G401 (cell line): ENCODE measurements at regions not wholly inside any gene's neighbourhood (a gene's known extent, or its start where the extent isn't known, plus 50 kb on each side); places are given as distances from the start of the nearest gene placed in this dataset.
"Not testable (repeated sequence)": the region's sequence is repeated elsewhere in the genome, so short reads cannot be mapped to it uniquely, and the experiment has no call there.

Experiments
- DNase-seq: peaks from one replicate; pipeline ENCODE4 v3.0.0-alpha.2; 2015; ENCODE audit warnings: low spot score
- in situ Hi-C: cut with HindIII; loops from 2 replicates; pipeline ENCODE4 v1.10.0; 2016; ENCODE audit warnings: low sequenced_read_pairs, mixed read lengths

GRCh38 chr5:84885485-84886258 lies 501.0 kb upstream of the EDIL3 start:
- in situ Hi-C loops, result no loop called here
- peak; percentile 24 for DNase-seq

GRCh38 chr5:84881737-84882136 lies 497.1 kb upstream of the EDIL3 start:
- DNase-seq, result no peak
- in situ Hi-C loops, result no loop called here

- DNase-seq, result no peak
- in situ Hi-C loops, result no loop called here
Observed at GRCh38 chr5:84874196-84874595, 489.5 kb upstream of the EDIL3 start.

- in situ Hi-C loops, result no loop called here
- no peak for DNase-seq
Observed at GRCh38 chr5:84872768-84873167, 488.1 kb upstream of the EDIL3 start.

- in situ Hi-C loops, result no loop called here
- DNase-seq, result no peak
Observed at GRCh38 chr5:84870369-84870768, 485.7 kb upstream of the EDIL3 start.

GRCh38 chr5:84869675-84870074 lies 485.0 kb upstream of the EDIL3 start:
- DNase-seq, result no peak
- in situ Hi-C loops, result no loop called here

GRCh38 chr5:84863936-84864335 lies 479.3 kb upstream of the EDIL3 start:
- DNase-seq, in situ Hi-C loops: not testable (repeated sequence)

GRCh38 chr5:84863020-84863419 lies 478.3 kb upstream of the EDIL3 start:
- in situ Hi-C loops, result no loop called here
- no peak for DNase-seq

GRCh38 chr5:84862132-84862531 lies 477.5 kb upstream of the EDIL3 start:
- in situ Hi-C loops, result no loop called here
- no peak for DNase-seq

GRCh38 chr5:84861306-84861705 lies 476.6 kb upstream of the EDIL3 start:
- in situ Hi-C loops, result no loop called here

GRCh38 chr5:84859056-84859455 lies 474.4 kb upstream of the EDIL3 start:
- no peak for DNase-seq
- in situ Hi-C loops, result no loop called here

More at GRCh38 chr5:84861306-84861705, 476.6 kb upstream of the EDIL3 start:
- no peak for DNase-seq

- DNase-seq, result no peak
- in situ Hi-C loops, result no loop called here
Observed at GRCh38 chr5:84831701-84832100, 447.0 kb upstream of the EDIL3 start.

GRCh38 chr5:84830265-84830664 lies 445.6 kb upstream of the EDIL3 start:
- no peak for DNase-seq
- in situ Hi-C loops, result no loop called here

GRCh38 chr5:84825606-84826005 lies 440.9 kb upstream of the EDIL3 start:
- in situ Hi-C loops, result no loop called here
- DNase-seq, result no peak

GRCh38 chr5:84821924-84822323 lies 437.2 kb upstream of the EDIL3 start:
- in situ Hi-C loops, result no loop called here
- no peak for DNase-seq

GRCh38 chr5:84817953-84818352 lies 433.3 kb upstream of the EDIL3 start:
- in situ Hi-C loops, result no loop called here
- no peak for DNase-seq

GRCh38 chr5:84816746-84817547 lies 432.3 kb upstream of the EDIL3 start:
- in situ Hi-C loops, result no loop called here
- DNase-seq, result no peak

- in situ Hi-C loops, result no loop called here
- DNase-seq, result no peak
Observed at GRCh38 chr5:84816160-84816559, 431.5 kb upstream of the EDIL3 start.

GRCh38 chr5:84805473-84805872 lies 420.8 kb upstream of the EDIL3 start:
- DNase-seq, result no peak
- in situ Hi-C loops, result no loop called here

- no peak for DNase-seq
- in situ Hi-C loops, result no loop called here
Observed at GRCh38 chr5:84796399-84796798, 411.7 kb upstream of the EDIL3 start.
